GM12875 (cell line): ENCODE measurements at regions not wholly inside any gene's neighbourhood (a gene's known extent, or its start where the extent isn't known, plus 50 kb on each side); places are given as distances from the start of the nearest gene placed in this dataset.

ENCODE experiments used
- H3K4me3 ChIP-seq: one replicate; pipeline ENCODE4 v1.5.1; 2011; ENCODE audit warnings: low read depth, low read length, control low read depth
- TF ChIP-seq, protein P1 (sequence below): IDR thresholded peaks from 2 replicates; pipeline ENCODE4 v1.5.1; 2011; ENCODE audit warnings: low read depth, mild to moderate bottlenecking, control low read depth, inconsistent platforms, low read length, moderate library complexity, borderline replicate concordance; ENCODE audit not compliant: insufficient read depth

DNA sequence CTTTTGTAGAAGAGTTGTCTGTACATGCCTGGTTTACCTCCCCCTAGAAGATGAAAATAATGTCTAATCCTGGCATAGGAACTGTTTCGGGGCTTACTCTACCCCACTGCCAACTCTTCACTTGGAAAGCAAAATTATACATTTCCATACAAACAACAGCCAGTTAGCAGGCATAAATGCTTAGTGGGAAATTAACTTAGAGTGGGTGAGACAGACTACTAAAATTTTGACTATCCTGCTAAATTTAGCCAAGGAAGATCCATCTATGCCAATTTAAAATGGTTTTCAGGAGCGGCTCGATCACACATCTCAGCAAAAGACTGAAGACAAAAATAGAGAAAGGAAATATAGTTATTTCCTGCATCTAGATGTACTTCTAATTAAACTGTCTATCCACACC is 221.2 kb downstream of the TPBG start:
- no peak overlapping the region for H3K4me3 ChIP-seq
- TF ChIP-seq, protein P1, sequence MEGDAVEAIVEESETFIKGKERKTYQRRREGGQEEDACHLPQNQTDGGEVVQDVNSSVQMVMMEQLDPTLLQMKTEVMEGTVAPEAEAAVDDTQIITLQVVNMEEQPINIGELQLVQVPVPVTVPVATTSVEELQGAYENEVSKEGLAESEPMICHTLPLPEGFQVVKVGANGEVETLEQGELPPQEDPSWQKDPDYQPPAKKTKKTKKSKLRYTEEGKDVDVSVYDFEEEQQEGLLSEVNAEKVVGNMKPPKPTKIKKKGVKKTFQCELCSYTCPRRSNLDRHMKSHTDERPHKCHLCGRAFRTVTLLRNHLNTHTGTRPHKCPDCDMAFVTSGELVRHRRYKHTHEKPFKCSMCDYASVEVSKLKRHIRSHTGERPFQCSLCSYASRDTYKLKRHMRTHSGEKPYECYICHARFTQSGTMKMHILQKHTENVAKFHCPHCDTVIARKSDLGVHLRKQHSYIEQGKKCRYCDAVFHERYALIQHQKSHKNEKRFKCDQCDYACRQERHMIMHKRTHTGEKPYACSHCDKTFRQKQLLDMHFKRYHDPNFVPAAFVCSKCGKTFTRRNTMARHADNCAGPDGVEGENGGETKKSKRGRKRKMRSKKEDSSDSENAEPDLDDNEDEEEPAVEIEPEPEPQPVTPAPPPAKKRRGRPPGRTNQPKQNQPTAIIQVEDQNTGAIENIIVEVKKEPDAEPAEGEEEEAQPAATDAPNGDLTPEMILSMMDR, result no peak

DNA sequence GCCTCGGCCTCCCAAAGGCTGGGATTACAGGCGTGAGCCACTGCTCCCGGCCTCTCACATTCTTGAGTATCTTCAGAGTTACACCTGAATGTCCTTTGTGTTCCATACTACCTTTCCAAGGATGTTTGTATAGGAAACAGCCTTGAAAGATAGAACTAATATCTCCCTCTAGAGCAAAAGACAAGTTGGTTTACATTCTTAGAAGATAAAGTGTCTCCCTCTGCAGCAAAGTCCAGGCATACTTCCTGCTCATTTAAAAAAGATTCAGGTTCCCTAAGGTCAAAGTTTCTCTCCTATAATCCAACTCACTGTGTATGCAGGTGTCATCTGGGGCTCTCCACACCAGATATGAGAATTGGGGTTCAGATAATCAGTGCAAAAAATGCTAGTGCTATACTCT is 224.4 kb downstream of the TPBG start:
- TF ChIP-seq, protein P1, result no peak
- H3K4me3 ChIP-seq, result no peak overlapping the region

DNA sequence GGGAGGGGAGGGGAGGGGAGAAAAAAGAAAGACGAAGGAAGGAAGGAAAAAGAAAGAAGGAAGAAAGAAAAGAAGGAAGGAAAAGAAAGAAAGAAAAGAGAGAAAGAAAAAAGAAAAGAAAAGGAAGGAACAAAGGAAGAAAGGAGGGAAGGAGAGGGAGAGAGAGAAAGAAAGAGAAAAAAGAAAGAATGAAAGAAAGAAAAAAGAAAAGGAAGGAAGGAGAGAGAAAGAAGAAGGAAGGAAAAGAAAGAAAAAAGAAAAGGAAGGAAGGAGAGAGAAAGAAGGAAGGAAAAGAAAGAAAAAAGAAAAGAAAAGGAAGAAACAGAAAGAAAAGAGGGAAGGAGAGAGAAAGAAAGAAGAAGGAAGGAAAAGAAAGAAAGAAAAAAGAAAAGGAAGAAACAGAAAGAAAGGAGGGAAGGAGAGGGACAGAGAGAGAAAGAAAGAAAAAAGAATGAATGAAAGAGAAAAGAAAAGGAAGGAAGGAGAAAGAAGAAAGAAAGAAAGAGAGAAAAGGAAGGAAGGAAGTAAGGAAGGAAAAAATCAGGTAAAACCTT is 225.3 kb downstream of the TPBG start:
- H3K4me3 ChIP-seq, result no peak overlapping the region
- TF ChIP-seq, protein P1, result no peak

DNA sequence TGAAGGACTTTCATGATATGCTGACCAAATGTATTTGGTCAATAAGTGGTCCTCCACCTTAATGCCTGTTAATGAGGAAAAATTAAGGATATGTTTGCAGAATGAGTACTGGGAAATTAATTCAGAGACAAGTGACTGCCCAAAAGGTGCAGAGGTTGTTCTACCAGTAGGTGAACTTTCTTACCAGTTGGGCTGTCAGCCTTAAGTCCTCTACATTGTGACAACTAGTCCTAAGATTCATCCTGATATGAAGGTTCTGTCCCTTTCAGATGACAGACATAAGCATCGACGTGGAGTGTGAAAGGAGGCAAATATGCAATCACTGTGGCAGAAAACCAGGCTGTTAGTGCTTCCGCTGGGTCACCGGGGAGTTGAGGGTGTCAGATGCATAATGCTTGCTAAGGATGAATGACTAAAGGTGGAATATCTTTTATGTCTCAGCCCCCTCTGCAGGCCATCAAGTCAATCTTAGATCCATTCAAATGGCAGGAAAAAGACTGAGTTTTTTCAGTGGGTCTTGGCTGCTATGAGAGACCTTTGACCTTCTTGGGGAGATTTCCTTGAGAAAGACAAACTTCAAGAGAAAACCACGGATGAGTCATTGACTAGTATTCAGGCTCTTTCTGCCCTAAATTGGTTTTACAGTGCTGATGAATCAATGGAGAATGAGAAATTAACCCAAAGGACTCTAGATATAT is 226.0 kb downstream of the TPBG start:
- no peak overlapping the region for H3K4me3 ChIP-seq
- TF ChIP-seq, protein P1, result no peak

DNA sequence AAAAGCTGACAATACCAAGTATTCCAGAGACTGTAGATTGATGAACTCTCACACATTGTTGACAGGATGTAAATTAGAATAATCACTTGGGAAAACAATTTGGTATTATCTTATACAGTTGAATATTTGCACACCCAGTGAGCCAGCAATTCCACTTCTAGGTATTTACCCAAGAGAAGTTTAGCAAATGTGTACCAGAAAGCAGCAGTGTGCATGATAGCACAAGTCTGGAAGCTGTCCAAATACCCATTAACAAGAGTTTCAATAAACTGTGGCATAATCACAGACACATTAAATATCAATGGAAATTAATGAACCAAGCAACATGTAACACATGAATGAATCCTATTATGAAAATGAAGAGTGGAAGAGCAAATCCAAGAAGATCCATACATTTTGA is 233.6 kb downstream of the TPBG start:
- TF ChIP-seq, protein P1, result no peak
- no peak overlapping the region for H3K4me3 ChIP-seq

DNA sequence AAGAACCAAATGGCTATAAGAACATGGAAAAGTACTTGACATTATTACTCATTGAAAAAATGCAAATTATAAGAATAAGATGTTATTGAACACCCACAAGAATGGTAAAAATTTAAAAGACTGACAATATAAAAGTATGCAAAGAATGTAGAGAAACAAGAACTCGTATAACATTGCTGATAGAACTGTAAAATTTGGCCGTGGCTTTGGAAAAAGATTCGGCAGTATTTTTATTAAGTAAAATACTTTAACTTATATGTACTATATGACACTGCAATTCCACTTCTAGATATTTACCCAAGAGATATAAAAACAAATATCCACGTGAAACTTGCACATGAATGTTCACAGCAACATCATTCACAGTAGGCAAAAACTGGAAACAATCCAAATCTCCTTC is 239.2 kb downstream of the TPBG start:
- TF ChIP-seq, protein P1, result no peak
- H3K4me3 ChIP-seq, result no peak overlapping the region

DNA sequence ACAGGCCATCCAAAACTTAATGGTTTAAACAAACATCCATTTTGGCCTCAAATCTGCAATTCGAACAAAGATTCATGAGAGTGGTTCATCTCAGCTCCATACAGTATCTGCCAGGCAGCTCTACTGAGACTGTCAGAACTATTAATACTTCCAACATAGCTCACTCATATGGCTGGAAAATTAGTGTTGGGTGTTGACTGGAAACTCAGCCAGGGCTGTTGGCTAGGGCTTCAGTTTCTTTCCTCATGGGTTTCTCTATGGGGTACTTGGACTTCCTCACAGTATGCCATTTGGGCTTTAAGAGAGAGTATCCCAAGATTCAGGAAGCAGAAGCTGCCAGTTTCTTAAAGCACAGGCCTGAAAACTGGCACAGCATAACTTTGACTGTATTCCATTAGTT is 240.3 kb downstream of the TPBG start:
- TF ChIP-seq, protein P1, result no peak
- H3K4me3 ChIP-seq, result no peak overlapping the region
